GM06990 (cell line): ENCODE measurements at regions not wholly inside any gene's neighbourhood (a gene's known extent, or its start where the extent isn't known, plus 50 kb on each side); places are given as distances from the start of the nearest gene placed in this dataset.
"Not testable (repeated sequence)": the region's sequence is repeated elsewhere in the genome, so short reads cannot be mapped to it uniquely, and the experiment has no call there.

ENCODE experiments used
- DNase-seq: peaks from one replicate; pipeline ENCODE4 v3.0.0-alpha.2; 2011; ENCODE audit not compliant: insufficient read length; ENCODE audit errors: extremely low read depth
- H3K27me3 ChIP-seq: replicated peaks from 2 replicates; pipeline ENCODE4 v1.6.0; 2011; ENCODE audit warnings: low read length; ENCODE audit not compliant: control insufficient read depth, insufficient read depth
- H3K36me3 ChIP-seq: 2 replicates; pipeline ENCODE4 v1.5.1; 2011; ENCODE audit warnings: low read length; ENCODE audit not compliant: control insufficient read depth, insufficient read depth
- H3K4me3 ChIP-seq: replicated peaks from 2 replicates; pipeline ENCODE4 v1.5.1; 2011; ENCODE audit warnings: low read depth, mild to moderate bottlenecking, control low read depth, low read length
- TF ChIP-seq, protein P1 (sequence below): IDR thresholded peaks from 2 replicates; pipeline ENCODE4 v1.5.1; 2011; ENCODE audit warnings: low read length, control low read depth, mild to moderate bottlenecking, inconsistent platforms; ENCODE audit not compliant: insufficient read depth, poor library complexity, severe bottlenecking

DNA sequence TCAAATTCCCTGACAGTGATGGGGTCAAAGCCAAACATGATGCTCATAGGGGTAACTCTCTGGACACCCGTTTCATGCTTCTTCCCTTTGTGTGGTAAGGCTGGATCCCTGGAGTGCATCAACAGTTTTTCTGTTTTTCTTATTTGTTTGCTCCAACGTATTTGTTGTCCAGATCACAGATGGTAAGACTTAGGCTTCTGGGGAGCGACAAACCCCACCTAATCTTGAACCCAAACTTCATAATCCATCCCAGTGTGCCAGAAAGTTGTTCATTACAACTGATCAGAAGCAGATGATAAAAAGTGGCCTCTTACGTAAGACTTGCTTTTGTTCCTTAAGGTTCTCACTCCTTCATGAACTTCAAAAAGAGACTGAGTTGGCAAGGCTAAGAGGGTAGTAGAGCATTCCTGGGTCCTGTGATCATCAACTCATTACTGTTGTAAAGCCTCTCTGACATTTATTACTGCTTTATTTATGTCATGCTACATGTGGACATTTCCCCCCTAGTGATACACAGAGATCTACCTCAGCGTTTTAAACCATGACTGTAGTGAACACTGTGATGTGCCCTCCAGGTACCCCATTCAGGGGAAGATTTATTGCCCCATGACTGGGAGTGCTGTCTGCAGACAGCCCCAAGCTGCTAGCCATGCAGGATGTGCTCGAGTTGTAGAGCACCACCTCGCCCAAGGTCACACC, 125.6 kb downstream of the CCDC71L start:
- TF ChIP-seq, protein P1, sequence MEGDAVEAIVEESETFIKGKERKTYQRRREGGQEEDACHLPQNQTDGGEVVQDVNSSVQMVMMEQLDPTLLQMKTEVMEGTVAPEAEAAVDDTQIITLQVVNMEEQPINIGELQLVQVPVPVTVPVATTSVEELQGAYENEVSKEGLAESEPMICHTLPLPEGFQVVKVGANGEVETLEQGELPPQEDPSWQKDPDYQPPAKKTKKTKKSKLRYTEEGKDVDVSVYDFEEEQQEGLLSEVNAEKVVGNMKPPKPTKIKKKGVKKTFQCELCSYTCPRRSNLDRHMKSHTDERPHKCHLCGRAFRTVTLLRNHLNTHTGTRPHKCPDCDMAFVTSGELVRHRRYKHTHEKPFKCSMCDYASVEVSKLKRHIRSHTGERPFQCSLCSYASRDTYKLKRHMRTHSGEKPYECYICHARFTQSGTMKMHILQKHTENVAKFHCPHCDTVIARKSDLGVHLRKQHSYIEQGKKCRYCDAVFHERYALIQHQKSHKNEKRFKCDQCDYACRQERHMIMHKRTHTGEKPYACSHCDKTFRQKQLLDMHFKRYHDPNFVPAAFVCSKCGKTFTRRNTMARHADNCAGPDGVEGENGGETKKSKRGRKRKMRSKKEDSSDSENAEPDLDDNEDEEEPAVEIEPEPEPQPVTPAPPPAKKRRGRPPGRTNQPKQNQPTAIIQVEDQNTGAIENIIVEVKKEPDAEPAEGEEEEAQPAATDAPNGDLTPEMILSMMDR, result no peak

DNA sequence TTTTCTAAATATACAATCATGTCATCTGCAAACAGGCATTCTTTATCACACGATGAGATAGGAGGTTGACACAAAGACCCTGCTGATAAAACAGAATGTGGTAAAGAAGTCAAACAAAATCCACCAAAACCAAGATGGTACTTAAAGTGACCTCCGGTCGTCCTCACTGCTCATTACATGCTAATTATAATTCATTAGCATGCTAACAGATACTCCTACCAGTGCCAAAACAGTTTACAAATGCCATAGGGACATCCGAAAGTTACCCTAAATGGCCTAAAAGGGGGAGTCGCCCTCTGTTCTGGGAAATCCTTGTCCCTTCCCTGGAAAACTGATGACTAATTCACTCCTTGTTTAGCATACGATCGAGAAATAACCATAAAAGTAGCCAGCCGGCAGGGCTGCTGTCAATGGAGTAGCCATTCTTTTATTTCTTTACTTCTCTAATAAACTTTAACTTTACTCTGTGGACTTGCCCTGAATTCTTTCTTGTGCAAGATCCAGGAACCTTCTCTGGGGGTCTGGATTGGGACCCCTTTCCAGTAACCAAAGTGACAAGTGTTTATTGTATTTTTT, 126.6 kb downstream of the CCDC71L start:
- H3K4me3 ChIP-seq, result no peak overlapping the region
- H3K36me3 ChIP-seq, result no peaks in the 10 kb centered on the region
- TF ChIP-seq, protein P1, result no peak
- no peaks in the 10 kb centered on the region for H3K27me3 ChIP-seq
- no peak for DNase-seq

More for the DNA sequence above, 125.6 kb downstream of the CCDC71L start:
- no peak overlapping the region for H3K4me3 ChIP-seq
- no peaks in the 10 kb centered on the region for H3K36me3 ChIP-seq
- DNase-seq, result no peak
- H3K27me3 ChIP-seq, result no peaks in the 10 kb centered on the region

DNA sequence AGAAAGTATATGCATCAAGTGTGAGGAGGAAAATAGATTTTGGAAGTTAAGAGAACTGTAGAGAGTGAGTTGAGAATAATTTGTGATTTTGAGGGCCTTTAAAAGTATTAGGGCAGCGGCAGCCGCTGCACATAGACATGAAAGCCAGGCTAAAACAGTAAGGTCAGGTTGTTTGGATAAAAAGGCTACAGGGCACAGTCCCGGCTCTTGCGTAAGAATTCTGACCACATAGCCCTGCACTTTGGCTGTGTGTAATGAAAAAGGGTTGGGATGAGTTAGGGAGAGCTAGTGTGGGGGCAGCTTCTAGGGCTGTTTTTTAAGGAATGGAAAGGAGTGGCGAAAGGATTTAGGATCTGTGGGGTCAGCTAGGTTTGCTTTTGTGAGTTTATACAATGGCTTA, 130.8 kb downstream of the CCDC71L start:
- H3K27me3 ChIP-seq, DNase-seq, H3K4me3 ChIP-seq, H3K36me3 ChIP-seq: not testable (repeated sequence)

DNA sequence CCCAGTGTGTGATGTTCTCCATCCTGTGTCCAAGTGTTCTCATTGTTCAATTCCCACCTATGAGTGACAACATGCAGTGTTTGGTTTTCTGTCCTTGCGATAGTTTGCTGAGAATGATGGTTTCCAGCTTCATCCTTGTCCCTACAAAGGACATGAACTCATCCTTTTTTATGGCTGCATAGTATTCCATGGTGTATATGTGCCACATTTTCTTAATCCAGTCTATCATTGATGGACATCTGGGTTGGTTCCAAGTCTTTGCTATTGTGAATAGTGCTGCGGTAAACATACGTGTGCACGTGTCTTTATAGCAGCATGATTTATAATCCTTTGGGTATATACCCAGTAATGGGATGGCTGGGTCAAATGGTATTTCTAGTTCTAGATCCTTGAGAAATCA, 134.3 kb downstream of the CCDC71L start:
- H3K4me3 ChIP-seq, H3K27me3 ChIP-seq, DNase-seq, H3K36me3 ChIP-seq: not testable (repeated sequence)

DNA sequence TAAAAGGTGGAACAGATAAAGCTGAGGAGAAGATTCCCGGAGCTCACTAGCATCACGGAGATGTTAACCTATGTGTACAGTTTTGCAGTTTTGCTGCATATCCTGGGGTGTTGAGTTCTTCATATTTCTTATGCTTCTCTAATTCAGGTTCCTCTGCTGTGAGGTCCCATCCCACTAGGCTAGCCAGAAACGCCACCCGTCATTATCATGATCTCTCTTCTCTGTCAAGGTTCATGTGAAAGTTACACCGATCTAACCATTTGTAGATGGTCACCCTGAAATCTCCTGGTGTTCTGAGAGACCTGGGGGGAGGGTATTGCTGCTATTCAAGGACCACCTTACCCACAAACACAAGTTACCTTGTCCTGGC, 136.3 kb downstream of the CCDC71L start:
- H3K36me3 ChIP-seq, result no peaks in the 10 kb centered on the region
- H3K4me3 ChIP-seq, result no peak overlapping the region
- H3K27me3 ChIP-seq, result no peaks in the 10 kb centered on the region; the same call in 1 of the 2 replicates
- TF ChIP-seq, protein P1, result no peak
- DNase-seq, result no peak

DNA sequence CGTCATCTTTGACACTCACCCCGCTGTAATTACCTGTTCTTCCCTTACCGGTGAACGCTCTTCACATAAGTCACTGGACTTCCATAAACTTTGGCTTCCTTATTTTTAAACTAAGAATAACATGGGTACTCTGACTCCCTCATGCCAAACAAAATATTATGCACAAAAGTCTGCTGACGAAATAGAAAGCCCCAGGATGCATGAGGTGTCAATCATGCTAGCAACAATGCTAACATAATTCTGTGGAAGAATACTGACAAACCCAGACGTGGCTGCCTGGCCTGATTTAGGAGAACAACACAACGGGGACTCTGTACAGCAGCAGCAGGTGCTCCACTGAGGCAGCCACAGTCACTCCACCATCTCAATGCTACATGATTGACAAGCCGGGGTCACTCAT, 137.5 kb downstream of the CCDC71L start:
- Histone ChIP-seq H3K36me3 (no peaks in the 10 kb centered on the region), H3K4me3 (no peak overlapping the region), H3K27me3 (no peaks in the 10 kb centered on the region; the same call in 1 of the 2 replicates)
- DNase-seq, result no peak
- TF ChIP-seq, protein P1, result no peak
